ENCODE measurements at regions not wholly inside any gene's neighbourhood (a gene's known extent, or its start where the extent isn't known, plus 50 kb on each side); places are given as distances from the start of the nearest gene placed in this dataset.
"Not testable (repeated sequence)": the region's sequence is repeated elsewhere in the genome, so short reads cannot be mapped to it uniquely, and the experiment has no call there.

DNA sequence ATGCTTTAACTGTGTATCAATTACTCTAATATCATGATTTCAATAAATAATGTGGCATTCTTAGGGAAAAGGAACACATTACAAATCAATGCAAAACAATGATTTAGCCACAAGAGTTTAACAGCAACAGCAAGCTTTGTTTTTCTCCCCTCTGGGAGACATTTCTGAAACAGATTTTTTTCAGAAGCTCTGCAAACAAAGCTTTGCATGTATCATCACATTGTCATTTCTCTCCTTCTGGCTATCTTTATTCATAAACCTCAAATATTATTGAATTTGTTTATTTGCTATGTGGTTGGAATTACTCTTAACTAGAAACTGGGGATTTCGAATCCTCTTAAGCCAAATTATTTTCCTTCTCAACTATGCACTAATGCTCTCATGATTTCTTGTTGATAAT lies 278.4 kb upstream of the ATXN7L3B start:
- ChIA-PET POLR2A (no interaction called here), CTCF (no interaction called here)
- intact Hi-C loops (cut with DNase I, micrococcal nuclease): no loop called here
- Histone ChIP-seq H3K36me3 (ENCODE audit: insufficient read depth, low read length) (no peaks in the 10 kb centered on the region), H3K27me3 (ENCODE audit: control insufficient read depth in 1 of 2, insufficient read depth in 2 of 2, low read length in 2 of 2) (no peaks in the 10 kb centered on the region), H3K27ac (ENCODE audit: low read depth in 1 of 2, low read length in 2 of 2) (no peak overlapping the region), H3K4me3 (ENCODE audit: low read length) (no peak overlapping the region), H3K4me1 (ENCODE audit: insufficient read depth, low read length) (no peaks in the 10 kb centered on the region), H3K9me3 (ENCODE audit: control insufficient read depth in 1 of 2, insufficient read depth in 1 of 2, low read length in 2 of 2) (no peaks in the 10 kb centered on the region)
- Mint-ChIP-seq H3K27ac (no peak overlapping the region), H3K4me1 (ENCODE audit: low read depth) (no peaks in the 10 kb centered on the region), H3K9me3 (no peaks in the 10 kb centered on the region), H3K36me3 (ENCODE audit: low read depth) (no peaks in the 10 kb centered on the region), H3K27me3 (no peaks in the 10 kb centered on the region), H3K4me3 (no peak overlapping the region)
- no peak for TF ChIP-seq CTCF (IDR thresholded peaks at IDR 0.05)
- no peak for ATAC-seq (ENCODE audit: poor library complexity)
- no peak for DNase-seq

- H3K27me3 ChIP-seq (ENCODE audit: control insufficient read depth in 1 of 2, insufficient read depth in 2 of 2, low read length in 2 of 2): no peaks in the 10 kb centered on the region
- peaks cover 0 to 4% of the 10 kb centered on the region in 2 experiments for H3K9me3 ChIP-seq (ENCODE audit: control insufficient read depth in 1 of 2, insufficient read depth in 1 of 2, low read length in 2 of 2)
- ChIA-PET POLR2A (no interaction called here), CTCF (no interaction called here)
- ATAC-seq (ENCODE audit: poor library complexity) (no peak), DNase-seq (no peak)
- no peak overlapping the region for H3K4me3 Mint-ChIP-seq
- intact Hi-C loops (cut with DNase I, micrococcal nuclease): no loop called here
- no peaks in the 10 kb centered on the region for H3K27me3 Mint-ChIP-seq
- H3K4me3 ChIP-seq (ENCODE audit: low read length): no peak overlapping the region
- no peak for TF ChIP-seq CTCF (IDR thresholded peaks at IDR 0.05)
- H3K4me1 Mint-ChIP-seq (ENCODE audit: low read depth): no peaks in the 10 kb centered on the region
- H3K27ac Mint-ChIP-seq: no peak overlapping the region
- H3K27ac ChIP-seq (ENCODE audit: low read depth in 1 of 2, low read length in 2 of 2): no peak overlapping the region
- no peaks in the 10 kb centered on the region for H3K9me3 Mint-ChIP-seq
- no peaks in the 10 kb centered on the region for H3K4me1 ChIP-seq (ENCODE audit: insufficient read depth, low read length)
- H3K36me3 Mint-ChIP-seq (ENCODE audit: low read depth): no peaks in the 10 kb centered on the region
- H3K36me3 ChIP-seq (ENCODE audit: insufficient read depth, low read length): no peaks in the 10 kb centered on the region
Measured at GRCh38 chr12:74264692-74265091, 272.9 kb upstream of the ATXN7L3B start.

GRCh38 chr12:74269355-74269754 lies 268.3 kb upstream of the ATXN7L3B start:
- ATAC-seq (ENCODE audit: poor library complexity); CTCF ChIA-PET; H3K9me3 Mint-ChIP-seq; H3K9me3 ChIP-seq (ENCODE audit: control insufficient read depth in 1 of 2, insufficient read depth in 1 of 2, low read length in 2 of 2); POLR2A ChIA-PET; H3K27me3 Mint-ChIP-seq; DNase-seq; H3K27ac ChIP-seq (ENCODE audit: low read depth in 1 of 2, low read length in 2 of 2); H3K4me3 Mint-ChIP-seq; H3K27me3 ChIP-seq (ENCODE audit: control insufficient read depth in 1 of 2, insufficient read depth in 2 of 2, low read length in 2 of 2); H3K4me3 ChIP-seq (ENCODE audit: low read length); H3K4me1 ChIP-seq (ENCODE audit: insufficient read depth, low read length); H3K27ac Mint-ChIP-seq; H3K36me3 ChIP-seq (ENCODE audit: insufficient read depth, low read length); H3K4me1 Mint-ChIP-seq (ENCODE audit: low read depth); H3K36me3 Mint-ChIP-seq (ENCODE audit: low read depth); intact Hi-C loops (cut with DNase I, micrococcal nuclease): not testable (repeated sequence)

DNA sequence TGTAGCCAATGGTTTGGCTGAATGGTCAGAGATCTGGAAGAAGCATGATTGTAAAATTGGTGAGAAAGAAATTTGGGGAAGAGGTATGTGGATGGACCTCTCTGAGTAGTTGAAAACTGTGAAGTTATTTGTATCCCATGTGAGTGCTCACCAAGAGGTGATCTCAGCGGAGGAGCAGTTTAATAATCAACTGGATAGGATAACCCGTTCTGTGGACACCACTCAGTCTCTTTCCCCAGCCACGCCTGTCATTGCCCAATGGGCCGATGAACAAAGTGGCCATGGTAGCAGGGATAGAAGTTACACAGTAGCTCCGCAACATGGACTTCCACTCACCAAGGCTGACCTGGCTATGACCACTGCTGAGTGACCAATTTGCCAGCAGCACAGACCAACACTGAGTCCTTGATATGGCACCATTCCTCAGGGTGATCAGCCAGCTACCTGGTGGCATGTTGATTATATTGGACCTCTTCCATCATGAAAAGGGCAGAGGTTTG lies 257.4 kb upstream of the ATXN7L3B start:
- ChIA-PET POLR2A (no interaction called here), CTCF (no interaction called here)
- Mint-ChIP-seq H3K36me3 (ENCODE audit: low read depth) (no peaks in the 10 kb centered on the region), H3K4me1 (ENCODE audit: low read depth) (no peaks in the 10 kb centered on the region), H3K27me3 (no peaks in the 10 kb centered on the region), H3K9me3 (peaks cover 7% of the 10 kb centered on the region), H3K4me3 (no peak overlapping the region), H3K27ac (no peak overlapping the region)
- TF ChIP-seq CTCF (IDR thresholded peaks at IDR 0.05): no peak
- no peaks in the 10 kb centered on the region for H3K36me3 ChIP-seq (ENCODE audit: insufficient read depth, low read length)
- ATAC-seq (ENCODE audit: poor library complexity) (no peak), DNase-seq (no peak)
- no peak overlapping the region for H3K4me3 ChIP-seq (ENCODE audit: low read length)
- peaks cover 0 to 3% of the 10 kb centered on the region in 2 experiments for H3K9me3 ChIP-seq (ENCODE audit: control insufficient read depth in 1 of 2, insufficient read depth in 1 of 2, low read length in 2 of 2)
- no peak overlapping the region for H3K27ac ChIP-seq (ENCODE audit: low read depth in 1 of 2, low read length in 2 of 2)
- no peaks in the 10 kb centered on the region for H3K4me1 ChIP-seq (ENCODE audit: insufficient read depth, low read length)
- intact Hi-C loops (cut with DNase I, micrococcal nuclease): no loop called here
- no peaks in the 10 kb centered on the region for H3K27me3 ChIP-seq (ENCODE audit: control insufficient read depth in 1 of 2, insufficient read depth in 2 of 2, low read length in 2 of 2)

DNA sequence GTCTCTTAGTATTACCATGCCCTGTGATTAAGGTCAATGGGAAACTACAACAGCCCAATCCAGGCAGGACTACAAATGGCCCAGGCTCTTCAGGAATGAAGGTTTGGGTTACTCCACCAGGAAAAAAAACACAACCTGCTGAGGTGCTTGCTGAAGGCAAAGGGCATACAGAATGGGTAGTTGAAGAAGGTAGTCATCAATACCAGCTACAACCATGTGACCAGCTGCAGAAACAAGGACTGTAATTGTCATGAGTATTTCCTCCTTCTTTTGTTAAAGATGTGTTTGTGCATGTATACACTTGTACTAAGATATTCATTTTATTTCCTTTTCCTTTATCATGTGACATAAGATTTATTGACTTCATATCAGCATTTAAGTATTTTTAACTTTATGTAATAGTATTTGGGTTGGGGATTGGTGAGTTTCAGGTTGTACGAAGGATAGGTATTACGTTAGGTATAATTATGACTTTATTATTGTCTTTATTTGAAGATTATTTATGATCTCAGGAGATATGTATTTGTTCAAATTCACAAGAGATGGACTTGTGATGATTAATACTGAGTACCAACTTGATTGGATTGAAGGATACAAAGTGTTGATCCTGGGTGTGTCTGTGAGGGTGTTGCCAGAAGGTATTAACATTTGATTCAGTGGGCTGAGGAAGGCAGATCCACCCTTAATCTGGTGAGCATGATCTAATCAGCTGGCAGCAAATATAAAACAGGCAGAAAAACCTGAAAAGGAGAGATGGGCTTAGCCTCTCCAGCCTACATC lies 256.0 kb upstream of the ATXN7L3B start:
- H3K4me3 Mint-ChIP-seq; H3K4me1 ChIP-seq (ENCODE audit: insufficient read depth, low read length); intact Hi-C loops (cut with DNase I, micrococcal nuclease); POLR2A ChIA-PET; H3K27ac ChIP-seq (ENCODE audit: low read depth in 1 of 2, low read length in 2 of 2); H3K9me3 ChIP-seq (ENCODE audit: control insufficient read depth in 1 of 2, insufficient read depth in 1 of 2, low read length in 2 of 2); H3K27ac Mint-ChIP-seq; H3K27me3 Mint-ChIP-seq; H3K27me3 ChIP-seq (ENCODE audit: control insufficient read depth in 1 of 2, insufficient read depth in 2 of 2, low read length in 2 of 2); ATAC-seq (ENCODE audit: poor library complexity); H3K9me3 Mint-ChIP-seq; H3K36me3 ChIP-seq (ENCODE audit: insufficient read depth, low read length); H3K4me1 Mint-ChIP-seq (ENCODE audit: low read depth); DNase-seq; H3K4me3 ChIP-seq (ENCODE audit: low read length); H3K36me3 Mint-ChIP-seq (ENCODE audit: low read depth); CTCF ChIA-PET: not testable (repeated sequence)
